ENCODE measurements at regions not wholly inside any gene's neighbourhood (a gene's known extent, or its start where the extent isn't known, plus 50 kb on each side); places are given as distances from the start of the nearest gene placed in this dataset.

DNA sequence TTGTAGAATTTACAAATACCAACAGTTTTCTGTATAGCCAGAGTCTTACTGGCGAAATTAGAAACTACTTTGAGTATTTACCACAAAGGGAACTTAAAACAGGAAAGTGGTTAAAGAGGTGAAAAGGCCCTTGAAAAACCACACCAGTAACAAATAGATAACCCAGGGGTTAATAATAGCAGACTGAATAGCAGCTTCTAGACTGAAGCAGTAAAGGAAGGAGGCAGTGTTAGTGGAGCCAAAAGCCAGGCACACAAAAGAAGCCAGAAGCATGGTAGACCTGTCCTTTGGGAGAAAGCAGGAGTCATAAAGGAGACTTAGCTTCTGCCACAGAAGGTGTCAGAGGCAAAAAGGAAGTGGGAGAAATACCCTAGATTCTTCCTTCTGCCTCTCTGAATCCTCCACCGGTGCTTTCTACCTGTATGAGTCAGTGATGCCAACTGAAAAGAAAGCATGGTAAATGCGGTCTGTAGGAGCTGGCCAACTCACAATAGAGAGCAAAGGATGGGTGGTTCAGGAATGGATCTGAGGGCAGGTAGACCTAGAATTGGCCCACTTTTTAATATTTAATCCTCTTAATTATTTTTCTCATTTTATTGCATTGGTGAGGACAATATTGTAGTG is 97.3 kb downstream of the ARL6IP6 start:
- TF ChIP-seq, protein P1, sequence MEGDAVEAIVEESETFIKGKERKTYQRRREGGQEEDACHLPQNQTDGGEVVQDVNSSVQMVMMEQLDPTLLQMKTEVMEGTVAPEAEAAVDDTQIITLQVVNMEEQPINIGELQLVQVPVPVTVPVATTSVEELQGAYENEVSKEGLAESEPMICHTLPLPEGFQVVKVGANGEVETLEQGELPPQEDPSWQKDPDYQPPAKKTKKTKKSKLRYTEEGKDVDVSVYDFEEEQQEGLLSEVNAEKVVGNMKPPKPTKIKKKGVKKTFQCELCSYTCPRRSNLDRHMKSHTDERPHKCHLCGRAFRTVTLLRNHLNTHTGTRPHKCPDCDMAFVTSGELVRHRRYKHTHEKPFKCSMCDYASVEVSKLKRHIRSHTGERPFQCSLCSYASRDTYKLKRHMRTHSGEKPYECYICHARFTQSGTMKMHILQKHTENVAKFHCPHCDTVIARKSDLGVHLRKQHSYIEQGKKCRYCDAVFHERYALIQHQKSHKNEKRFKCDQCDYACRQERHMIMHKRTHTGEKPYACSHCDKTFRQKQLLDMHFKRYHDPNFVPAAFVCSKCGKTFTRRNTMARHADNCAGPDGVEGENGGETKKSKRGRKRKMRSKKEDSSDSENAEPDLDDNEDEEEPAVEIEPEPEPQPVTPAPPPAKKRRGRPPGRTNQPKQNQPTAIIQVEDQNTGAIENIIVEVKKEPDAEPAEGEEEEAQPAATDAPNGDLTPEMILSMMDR (IDR thresholded peaks at IDR 0.05), result no peak
- TF ChIP-seq EP300 (IDR thresholded peaks at IDR 0.05), result no peak
- TF ChIP-seq POLR2A (IDR thresholded peaks at IDR 0.05), result no peak
